ENCODE measurements at regions not wholly inside any gene's neighbourhood (a gene's known extent, or its start where the extent isn't known, plus 50 kb on each side); places are given as distances from the start of the nearest gene placed in this dataset.

GRCh38 chr6:8243475-8243874 lies 141.1 kb upstream of the EEF1E1 start:
- Histone ChIP-seq H3K79me2 (ENCODE audit: insufficient read depth, low read length) (no peaks in the 10 kb centered on the region), H3K9me3 (replicated peaks in 1 of 2; ENCODE audit: control insufficient read depth in 1 of 2, insufficient read depth in 1 of 2, low read length in 2 of 2) (no peaks in the 10 kb centered on the region), H3K36me3 (replicated peaks in 1 of 2; ENCODE audit: control insufficient read depth in 1 of 2, insufficient read depth in 2 of 2, low read length in 2 of 2) (no peaks in the 10 kb centered on the region), H3K27me3 (ENCODE audit: control insufficient read depth in 2 of 2, insufficient read depth in 2 of 2, low read length in 2 of 2) (peaks cover 0 to 4% of the 10 kb centered on the region in 2 donors), H3K4me3 (replicated peaks in 1 of 3; ENCODE audit: low read depth in 2 of 3, low read length in 3 of 3) (no peak overlapping the region), H3K4me1 (ENCODE audit: control insufficient read depth in 1 of 2, insufficient read depth in 2 of 2, low read length in 2 of 2) (no peaks in the 10 kb centered on the region), H3K4me2 (replicated peaks; ENCODE audit: extremely low read depth, low read length, poor library complexity, severe bottlenecking) (no peak overlapping the region), H2AFZ (ENCODE audit: insufficient read depth, low read depth, low read length, poor library complexity, severe bottlenecking) (no peak overlapping the region), H3K9ac (ENCODE audit: insufficient read depth, low read length, poor library complexity, severe bottlenecking) (no peak overlapping the region), H3K27ac (ENCODE audit: low read depth in 1 of 2, low read length in 2 of 2) (no peak overlapping the region), H4K20me1 (ENCODE audit: insufficient read depth, low read length) (no peaks in the 10 kb centered on the region)
- no peaks in the 10 kb centered on the region for H3K36me3 Mint-ChIP-seq
- no peak for DNase-seq
- H3K4me1 Mint-ChIP-seq: no peaks in the 10 kb centered on the region
- no peak for TF ChIP-seq CTCF (IDR thresholded peaks at IDR 0.05)
- H3K9me3 Mint-ChIP-seq: peaks cover 0 to 4% (median 0%) of the 10 kb centered on the region in 7 donors
- no peak overlapping the region for H3K4me3 Mint-ChIP-seq
- intact Hi-C loops (cut with micrococcal nuclease): no loop called here
- H3K27me3 Mint-ChIP-seq (ENCODE audit: low read depth in 3 of 3): peaks cover 9 to 14% (median 12%) of the 10 kb centered on the region in 3 donors
- H3K27ac Mint-ChIP-seq: no peak overlapping the region
- 100% methylated on average over 1 of the region's 3 CpGs for WGBS (ENCODE audit: insufficient coverage)

- Histone ChIP-seq H3K9ac (ENCODE audit: insufficient read depth, low read length, poor library complexity, severe bottlenecking) (no peak overlapping the region), H3K27me3 (ENCODE audit: control insufficient read depth in 2 of 2, insufficient read depth in 2 of 2, low read length in 2 of 2) (peaks cover 0 to 4% of the 10 kb centered on the region in 2 donors), H3K36me3 (replicated peaks in 1 of 2; ENCODE audit: control insufficient read depth in 1 of 2, insufficient read depth in 2 of 2, low read length in 2 of 2) (no peaks in the 10 kb centered on the region), H4K20me1 (ENCODE audit: insufficient read depth, low read length) (no peaks in the 10 kb centered on the region), H3K79me2 (ENCODE audit: insufficient read depth, low read length) (no peaks in the 10 kb centered on the region), H3K4me3 (replicated peaks in 1 of 3; ENCODE audit: low read depth in 2 of 3, low read length in 3 of 3) (no peak overlapping the region), H3K4me2 (replicated peaks; ENCODE audit: extremely low read depth, low read length, poor library complexity, severe bottlenecking) (no peak overlapping the region), H3K27ac (ENCODE audit: low read depth in 1 of 2, low read length in 2 of 2) (no peak overlapping the region), H2AFZ (ENCODE audit: insufficient read depth, low read depth, low read length, poor library complexity, severe bottlenecking) (no peak overlapping the region), H3K9me3 (replicated peaks in 1 of 2; ENCODE audit: control insufficient read depth in 1 of 2, insufficient read depth in 1 of 2, low read length in 2 of 2) (no peaks in the 10 kb centered on the region), H3K4me1 (ENCODE audit: control insufficient read depth in 1 of 2, insufficient read depth in 2 of 2, low read length in 2 of 2) (no peaks in the 10 kb centered on the region)
- Mint-ChIP-seq H3K27me3 (ENCODE audit: low read depth in 3 of 3) (peaks cover 9 to 14% (median 12%) of the 10 kb centered on the region in 3 donors), H3K9me3 (peaks cover 0 to 4% (median 0%) of the 10 kb centered on the region in 7 donors), H3K36me3 (no peaks in the 10 kb centered on the region), H3K4me1 (no peaks in the 10 kb centered on the region), H3K27ac (no peak overlapping the region), H3K4me3 (no peak overlapping the region)
- 91% methylated on average over 3 of the region's 3 CpGs for whole genome bisulfite sequencing (ENCODE audit: insufficient coverage)
- intact Hi-C loops (cut with micrococcal nuclease): no loop called here
- no peak for DNase-seq
- TF ChIP-seq CTCF (IDR thresholded peaks at IDR 0.05): no peak
These were observed 140.5 kb upstream of the EEF1E1 start for GRCh38 chr6:8242885-8243284.
